ENCODE measurements at regions not wholly inside any gene's neighbourhood (a gene's known extent, or its start where the extent isn't known, plus 50 kb on each side); places are given as distances from the start of the nearest gene placed in this dataset.

- TF ChIP-seq, protein P1, sequence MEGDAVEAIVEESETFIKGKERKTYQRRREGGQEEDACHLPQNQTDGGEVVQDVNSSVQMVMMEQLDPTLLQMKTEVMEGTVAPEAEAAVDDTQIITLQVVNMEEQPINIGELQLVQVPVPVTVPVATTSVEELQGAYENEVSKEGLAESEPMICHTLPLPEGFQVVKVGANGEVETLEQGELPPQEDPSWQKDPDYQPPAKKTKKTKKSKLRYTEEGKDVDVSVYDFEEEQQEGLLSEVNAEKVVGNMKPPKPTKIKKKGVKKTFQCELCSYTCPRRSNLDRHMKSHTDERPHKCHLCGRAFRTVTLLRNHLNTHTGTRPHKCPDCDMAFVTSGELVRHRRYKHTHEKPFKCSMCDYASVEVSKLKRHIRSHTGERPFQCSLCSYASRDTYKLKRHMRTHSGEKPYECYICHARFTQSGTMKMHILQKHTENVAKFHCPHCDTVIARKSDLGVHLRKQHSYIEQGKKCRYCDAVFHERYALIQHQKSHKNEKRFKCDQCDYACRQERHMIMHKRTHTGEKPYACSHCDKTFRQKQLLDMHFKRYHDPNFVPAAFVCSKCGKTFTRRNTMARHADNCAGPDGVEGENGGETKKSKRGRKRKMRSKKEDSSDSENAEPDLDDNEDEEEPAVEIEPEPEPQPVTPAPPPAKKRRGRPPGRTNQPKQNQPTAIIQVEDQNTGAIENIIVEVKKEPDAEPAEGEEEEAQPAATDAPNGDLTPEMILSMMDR (conservative IDR thresholded peaks at IDR 0.05; ENCODE audit: low read depth, low read length): no peak
- no peak for DNase-seq (ENCODE audit: low read depth)
- no peak overlapping the region for H3K4me3 ChIP-seq (ENCODE audit: low read length)
Measured at GRCh38 chr7:112708236-112708635, 82.0 kb downstream of the TMEM168 start.
